WI38 (cell line): ENCODE measurements at regions not wholly inside any gene's neighbourhood (a gene's known extent, or its start where the extent isn't known, plus 50 kb on each side); places are given as distances from the start of the nearest gene placed in this dataset.

ENCODE experiments used
- H3K4me3 ChIP-seq: 2 replicates; pipeline ENCODE4 v1.5.1; 2011; ENCODE audit warnings: low read depth, mild to moderate bottlenecking, control low read depth, low read length
- TF ChIP-seq, protein P1 (sequence below): IDR thresholded peaks from 2 replicates; pipeline ENCODE4 v1.5.1; 2012; ENCODE audit warnings: low read depth, mild to moderate bottlenecking, control low read depth, low read length

DNA sequence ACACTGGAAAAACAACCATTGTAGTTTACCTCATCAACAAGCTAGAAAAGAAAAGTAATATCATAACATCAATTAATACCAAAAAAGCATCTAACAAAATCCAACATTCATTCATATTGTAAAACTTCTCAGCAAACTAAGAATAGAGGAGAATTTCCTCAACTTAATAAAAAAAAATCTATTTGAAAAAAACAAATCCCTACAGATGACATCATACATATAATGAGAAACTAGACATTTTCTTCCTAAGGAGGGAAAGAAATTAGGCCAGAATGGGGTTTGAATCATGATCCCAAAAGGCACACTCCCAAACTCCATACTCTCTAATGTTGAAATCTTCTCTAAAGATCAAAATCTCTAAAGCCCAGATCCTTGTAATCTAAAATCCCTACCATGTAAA, 460.0 kb downstream of the IRS1 start:
- TF ChIP-seq, protein P1, sequence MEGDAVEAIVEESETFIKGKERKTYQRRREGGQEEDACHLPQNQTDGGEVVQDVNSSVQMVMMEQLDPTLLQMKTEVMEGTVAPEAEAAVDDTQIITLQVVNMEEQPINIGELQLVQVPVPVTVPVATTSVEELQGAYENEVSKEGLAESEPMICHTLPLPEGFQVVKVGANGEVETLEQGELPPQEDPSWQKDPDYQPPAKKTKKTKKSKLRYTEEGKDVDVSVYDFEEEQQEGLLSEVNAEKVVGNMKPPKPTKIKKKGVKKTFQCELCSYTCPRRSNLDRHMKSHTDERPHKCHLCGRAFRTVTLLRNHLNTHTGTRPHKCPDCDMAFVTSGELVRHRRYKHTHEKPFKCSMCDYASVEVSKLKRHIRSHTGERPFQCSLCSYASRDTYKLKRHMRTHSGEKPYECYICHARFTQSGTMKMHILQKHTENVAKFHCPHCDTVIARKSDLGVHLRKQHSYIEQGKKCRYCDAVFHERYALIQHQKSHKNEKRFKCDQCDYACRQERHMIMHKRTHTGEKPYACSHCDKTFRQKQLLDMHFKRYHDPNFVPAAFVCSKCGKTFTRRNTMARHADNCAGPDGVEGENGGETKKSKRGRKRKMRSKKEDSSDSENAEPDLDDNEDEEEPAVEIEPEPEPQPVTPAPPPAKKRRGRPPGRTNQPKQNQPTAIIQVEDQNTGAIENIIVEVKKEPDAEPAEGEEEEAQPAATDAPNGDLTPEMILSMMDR, result no peak
- no peak overlapping the region for H3K4me3 ChIP-seq

DNA sequence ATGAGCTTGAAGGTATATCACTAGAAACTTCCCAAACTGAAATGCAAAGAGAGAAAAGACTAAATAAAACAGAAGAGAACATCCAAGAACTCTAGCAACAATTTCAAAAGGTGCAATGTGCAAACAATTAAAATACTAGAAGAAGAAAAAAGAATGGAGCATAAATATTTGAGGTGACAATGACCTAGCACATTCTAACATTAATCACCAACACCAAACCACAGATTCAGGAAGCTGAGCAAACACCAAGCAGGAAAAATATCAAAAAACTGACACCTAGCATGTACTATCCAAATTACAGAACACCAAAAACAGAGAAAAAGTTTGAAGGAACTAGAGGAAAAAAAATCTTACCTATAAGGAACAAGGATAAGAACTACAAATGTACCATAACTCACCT, 460.8 kb downstream of the IRS1 start:
- TF ChIP-seq, protein P1, result no peak
- no peak overlapping the region for H3K4me3 ChIP-seq

DNA sequence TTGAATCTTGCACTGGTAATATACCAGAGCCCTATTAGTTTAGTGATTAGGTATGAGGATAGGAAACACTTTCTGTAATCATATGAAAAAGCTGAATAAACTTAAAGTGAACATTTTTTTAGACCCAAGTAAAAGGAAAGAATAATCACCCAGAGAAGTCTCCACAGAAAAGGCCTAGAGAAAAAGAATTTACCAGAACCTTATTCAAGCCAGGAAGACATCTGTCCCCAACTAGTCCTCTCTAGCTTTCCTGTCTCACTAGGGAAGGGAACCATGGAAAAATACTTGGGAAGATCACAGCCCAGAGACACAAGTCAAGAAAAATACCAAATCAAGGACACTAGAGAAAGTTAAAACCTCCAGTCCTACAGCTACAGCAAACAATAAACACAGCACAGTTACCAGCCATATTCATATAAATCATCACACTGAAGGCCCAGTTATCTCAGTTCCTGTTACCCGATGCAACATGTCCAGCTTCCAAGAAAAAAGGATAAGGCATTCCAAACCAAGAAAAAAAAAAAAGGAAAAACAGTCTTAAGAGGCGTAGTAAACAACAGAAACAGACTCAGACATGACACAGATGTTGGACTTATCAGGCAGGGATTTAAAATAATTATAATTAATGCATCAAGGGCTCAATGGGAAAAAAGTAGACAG, 461.5 kb downstream of the IRS1 start:
- no peak overlapping the region for H3K4me3 ChIP-seq
- TF ChIP-seq, protein P1, result no peak

DNA sequence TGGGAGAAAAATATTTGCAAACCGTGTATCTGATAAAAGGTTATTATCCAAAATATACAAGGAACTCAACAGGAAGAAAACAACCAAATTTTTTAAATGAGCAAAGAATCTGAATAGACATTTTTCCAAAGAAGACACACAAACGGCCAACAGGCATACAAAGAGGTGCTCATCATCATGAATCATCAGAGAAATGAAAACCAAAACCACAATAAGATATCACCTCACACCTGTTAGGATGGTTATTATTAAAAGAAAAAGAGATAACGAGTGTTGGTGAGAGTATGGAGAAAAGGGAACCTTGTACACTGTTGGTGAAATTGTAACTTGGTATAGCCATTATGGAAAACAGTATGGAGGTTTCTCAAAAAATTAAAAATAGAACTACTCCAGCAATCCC, 463.3 kb downstream of the IRS1 start:
- TF ChIP-seq, protein P1, result no peak
- no peak overlapping the region for H3K4me3 ChIP-seq

DNA sequence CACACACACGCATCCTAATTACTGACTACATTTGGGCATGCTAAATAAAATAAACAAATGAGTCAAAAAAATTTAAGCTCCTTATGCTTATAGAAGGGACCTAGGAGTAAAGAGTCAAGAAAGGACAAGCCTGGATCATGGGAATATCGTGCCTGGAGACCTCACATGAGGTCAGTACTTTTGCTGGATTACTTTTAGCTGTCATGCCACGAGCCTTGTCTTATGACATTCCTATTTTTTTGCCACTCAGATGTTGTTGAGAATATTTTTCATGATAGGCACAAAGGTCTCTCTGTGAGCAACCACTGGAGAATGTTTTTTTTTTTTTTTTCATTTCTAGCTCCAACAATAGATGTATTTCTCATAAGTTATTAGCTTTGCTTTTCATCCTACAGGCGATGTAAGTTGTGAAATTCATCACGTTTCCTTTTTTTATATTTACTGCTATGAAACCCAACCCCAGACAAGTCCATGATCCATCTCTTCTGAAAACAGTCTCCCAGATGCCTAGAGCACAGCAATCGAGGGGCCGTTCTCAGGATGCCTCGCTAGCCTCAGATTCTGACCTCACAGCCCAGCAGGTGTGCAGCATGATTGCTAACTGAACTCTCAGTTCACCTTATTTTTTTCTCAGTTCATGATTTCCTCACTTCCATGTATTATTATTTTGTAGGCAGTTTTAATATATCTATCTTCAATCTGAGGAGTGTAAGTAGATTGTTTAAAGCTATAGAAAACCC, 464.5 kb downstream of the IRS1 start:
- H3K4me3 ChIP-seq, result no peak overlapping the region
- TF ChIP-seq, protein P1, result no peak

DNA sequence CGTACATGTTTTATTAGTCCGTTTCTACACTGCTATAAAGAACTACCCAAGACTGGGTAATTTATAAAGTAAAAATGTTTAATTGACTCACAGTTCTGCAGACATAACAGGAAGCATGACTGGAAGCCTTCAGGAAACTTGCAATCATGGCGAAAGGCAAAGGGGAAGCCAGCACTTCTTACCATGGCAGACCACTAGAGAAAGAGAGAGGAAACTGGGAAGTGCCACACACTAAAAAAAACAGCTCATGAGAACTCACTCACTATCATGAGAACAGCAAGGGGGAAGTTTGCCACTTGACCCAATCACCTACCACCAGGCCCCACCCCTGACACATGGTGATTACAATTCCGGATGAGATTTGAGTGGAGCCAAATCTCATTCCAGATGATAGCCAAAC, 466.2 kb downstream of the IRS1 start:
- TF ChIP-seq, protein P1, result no peak
- H3K4me3 ChIP-seq, result no peak overlapping the region

DNA sequence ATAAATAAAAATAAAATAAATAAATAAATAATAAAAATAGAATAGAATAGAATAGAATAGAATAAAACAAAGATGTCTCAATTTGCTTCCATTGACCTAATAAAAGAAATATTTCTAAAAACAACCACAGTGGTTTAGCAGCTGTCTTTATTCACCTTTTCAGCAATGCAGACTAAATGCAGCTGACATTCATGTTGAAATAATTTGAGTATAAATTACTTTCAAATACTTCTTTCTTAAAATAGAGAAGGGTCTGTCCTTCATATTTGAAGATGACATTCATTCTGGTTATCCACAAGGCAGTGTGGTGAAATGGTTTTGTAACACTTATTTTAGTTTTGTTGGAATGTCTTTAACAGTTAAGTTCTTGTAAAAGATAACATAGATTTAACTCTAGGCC, 469.4 kb downstream of the IRS1 start:
- TF ChIP-seq, protein P1, result no peak
- no peak overlapping the region for H3K4me3 ChIP-seq
